ENCODE measurements at regions not wholly inside any gene's neighbourhood (a gene's known extent, or its start where the extent isn't known, plus 50 kb on each side); places are given as distances from the start of the nearest gene placed in this dataset.
"Not testable (repeated sequence)": the region's sequence is repeated elsewhere in the genome, so short reads cannot be mapped to it uniquely, and the experiment has no call there.

- Histone ChIP-seq H3K4me3 (no peak overlapping the region), H3K4me1 (replicated peaks in 1 of 2) (no peaks in the 10 kb centered on the region), H3K27ac (no peak overlapping the region)
- in situ Hi-C loops (cut with MboI; ENCODE audit: low pct_unique_long_range_greater_than_20kb in 2 of 9, low sequenced_read_pairs in 9 of 9, unreplicated experiment in 9 of 9), result no loop called here
- no peak for ATAC-seq (replicated peaks in 6 of 8)
- 17 to 93% (median 78%) methylated on average over 1 to 3 of the region's 3 CpGs; no CpG with 5 or more reads in 1 of the 10 experiments for WGBS, 10 experiments
Measured at GRCh38 chr10:27382176-27382575, 121.9 kb upstream of the RAB18 start.

- WGBS, 10 experiments, result 30 to 94% (median 76%) methylated on average over 1 to 6 of the region's 6 CpGs
- no peak for ATAC-seq (replicated peaks in 6 of 8)
- in situ Hi-C loops (cut with MboI; ENCODE audit: low pct_unique_long_range_greater_than_20kb in 2 of 9, low sequenced_read_pairs in 9 of 9, unreplicated experiment in 9 of 9), result no loop called here
- Histone ChIP-seq H3K4me1 (replicated peaks in 1 of 2) (no peaks in the 10 kb centered on the region), H3K4me3 (no peak overlapping the region), H3K27ac (no peak overlapping the region)
Measured at GRCh38 chr10:27380929-27381358, 123.2 kb upstream of the RAB18 start.

- 67 to 100% (median 90%) methylated on average over 1 to 2 of the region's 2 CpGs; no CpG with 5 or more reads in 4 of the 10 experiments for WGBS, 10 experiments
- H3K27ac ChIP-seq; H3K4me3 ChIP-seq; in situ Hi-C loops (cut with MboI; ENCODE audit: low pct_unique_long_range_greater_than_20kb in 2 of 9, low sequenced_read_pairs in 9 of 9, unreplicated experiment in 9 of 9); ATAC-seq (replicated peaks in 6 of 8); H3K4me1 ChIP-seq (replicated peaks in 1 of 2): not testable (repeated sequence)
Measured at GRCh38 chr10:27379041-27379440, 125.1 kb upstream of the RAB18 start.

GRCh38 chr10:27373566-27374160, 130.4 kb upstream of the RAB18 start:
- WGBS, 10 experiments, result 70 to 100% (median 94%) methylated on average over 1 to 4 of the region's 5 CpGs; no CpG with 5 or more reads in 4 of the 10 experiments
- H3K27ac ChIP-seq, result no peak overlapping the region
- in situ Hi-C loops (cut with MboI; ENCODE audit: low pct_unique_long_range_greater_than_20kb in 2 of 9, low sequenced_read_pairs in 9 of 9, unreplicated experiment in 9 of 9), result no loop called here
- H3K4me3 ChIP-seq, result no peak overlapping the region
- no peak for ATAC-seq (replicated peaks in 6 of 8)
- H3K4me1 ChIP-seq (replicated peaks in 1 of 2), result no peaks in the 10 kb centered on the region

GRCh38 chr10:27372095-27372494, 131.5 kb upstream of the ACBD5 start:
- ATAC-seq (replicated peaks in 6 of 8), result peak in 4 of 8 experiments; percentile 27 to 69 (median 36)
- in situ Hi-C loops (cut with MboI; ENCODE audit: low pct_unique_long_range_greater_than_20kb in 2 of 9, low sequenced_read_pairs in 9 of 9, unreplicated experiment in 9 of 9), result no loop called here
- WGBS, 10 experiments, result 4 to 100% (median 85%) methylated on average over 2 to 5 of the region's 5 CpGs; no CpG with 5 or more reads in 1 of the 10 experiments
- H3K4me3 ChIP-seq, result no peak overlapping the region
- no peak overlapping the region for H3K27ac ChIP-seq
- H3K4me1 ChIP-seq (replicated peaks in 1 of 2), result no peaks in the 10 kb centered on the region

GRCh38 chr10:27371375-27371774, 130.8 kb upstream of the ACBD5 start:
- 60 to 100% (median 91%) methylated on average over 1 to 5 of the region's 5 CpGs; no CpG with 5 or more reads in 3 of the 10 experiments for WGBS, 10 experiments
- ATAC-seq (replicated peaks in 6 of 8); H3K27ac ChIP-seq; H3K4me3 ChIP-seq; H3K4me1 ChIP-seq (replicated peaks in 1 of 2); in situ Hi-C loops (cut with MboI; ENCODE audit: low pct_unique_long_range_greater_than_20kb in 2 of 9, low sequenced_read_pairs in 9 of 9, unreplicated experiment in 9 of 9): not testable (repeated sequence)

- 0 to 100% (median 71%) methylated on average over 1 to 3 of the region's 3 CpGs; no CpG with 5 or more reads in 1 of the 10 experiments for WGBS, 10 experiments
- in situ Hi-C loops (cut with MboI; ENCODE audit: low pct_unique_long_range_greater_than_20kb in 2 of 9, low sequenced_read_pairs in 9 of 9, unreplicated experiment in 9 of 9), result no loop called here
- Histone ChIP-seq H3K4me3 (no peak overlapping the region), H3K27ac (no peak overlapping the region), H3K4me1 (replicated peaks in 1 of 2) (no peaks in the 10 kb centered on the region)
- ATAC-seq (replicated peaks in 6 of 8), result peak in 3 of 8 experiments; percentile 61 to 83 (median 75)
Measured at GRCh38 chr10:27369880-27370279, 129.3 kb upstream of the ACBD5 start.

GRCh38 chr10:27368706-27369105, 128.1 kb upstream of the ACBD5 start:
- H3K27ac ChIP-seq, result no peak overlapping the region
- in situ Hi-C loops (cut with MboI; ENCODE audit: low pct_unique_long_range_greater_than_20kb in 2 of 9, low sequenced_read_pairs in 9 of 9, unreplicated experiment in 9 of 9), result no loop called here
- no peak for ATAC-seq (replicated peaks in 6 of 8)
- no peaks in the 10 kb centered on the region for H3K4me1 ChIP-seq (replicated peaks in 1 of 2)
- 20 to 100% (median 93%) methylated on average over 1 to 10 of the region's 10 CpGs; no CpG with 5 or more reads in 2 of the 10 experiments for WGBS, 10 experiments
- no peak overlapping the region for H3K4me3 ChIP-seq

- ATAC-seq (replicated peaks in 6 of 8), result no peak
- Histone ChIP-seq H3K27ac (no peak overlapping the region), H3K4me3 (no peak overlapping the region), H3K4me1 (replicated peaks in 1 of 2) (no peaks in the 10 kb centered on the region)
- WGBS, 10 experiments, result 33 to 100% (median 47%) methylated on average over 1 of the region's 1 CpG; no CpG with 5 or more reads in 2 of the 10 experiments
- in situ Hi-C loops (cut with MboI; ENCODE audit: low pct_unique_long_range_greater_than_20kb in 2 of 9, low sequenced_read_pairs in 9 of 9, unreplicated experiment in 9 of 9), result no loop called here
Measured at GRCh38 chr10:27366769-27367168, 126.2 kb upstream of the ACBD5 start.

GRCh38 chr10:27364028-27364427, 123.4 kb upstream of the ACBD5 start:
- WGBS, 10 experiments, result 33 to 100% (median 76%) methylated on average over 1 to 8 of the region's 8 CpGs
- Histone ChIP-seq H3K27ac (no peak overlapping the region), H3K4me1 (replicated peaks in 1 of 2) (no peaks in the 10 kb centered on the region), H3K4me3 (no peak overlapping the region)
- in situ Hi-C loops (cut with MboI; ENCODE audit: low pct_unique_long_range_greater_than_20kb in 2 of 9, low sequenced_read_pairs in 9 of 9, unreplicated experiment in 9 of 9), result no loop called here
- ATAC-seq (replicated peaks in 6 of 8), result no peak

- H3K4me1 ChIP-seq (replicated peaks in 1 of 2), result no peaks in the 10 kb centered on the region
- in situ Hi-C loops (cut with MboI; ENCODE audit: low pct_unique_long_range_greater_than_20kb in 2 of 9, low sequenced_read_pairs in 9 of 9, unreplicated experiment in 9 of 9), result no loop called here
- WGBS, 10 experiments, result 0 to 8% (median 0%) methylated on average over 1 to 3 of the region's 3 CpGs; no CpG with 5 or more reads in 2 of the 10 experiments
- no peak overlapping the region for H3K4me3 ChIP-seq
- H3K27ac ChIP-seq, result no peak overlapping the region
- peak; percentile 79 to 97 (median 88) for ATAC-seq (replicated peaks in 6 of 8)
Measured at GRCh38 chr10:27360581-27361172, 120.1 kb upstream of the ACBD5 start.

GRCh38 chr10:27359792-27360355, 119.3 kb upstream of the ACBD5 start:
- peak in 2 of 8 experiments; percentile 42 to 90 for ATAC-seq (replicated peaks in 6 of 8)
- Histone ChIP-seq H3K4me1 (replicated peaks in 1 of 2) (no peaks in the 10 kb centered on the region), H3K4me3 (no peak overlapping the region), H3K27ac (no peak overlapping the region)
- 30 to 100% (median 78%) methylated on average over 1 to 11 of the region's 12 CpGs for WGBS, 10 experiments
- in situ Hi-C loops (cut with MboI; ENCODE audit: low pct_unique_long_range_greater_than_20kb in 2 of 9, low sequenced_read_pairs in 9 of 9, unreplicated experiment in 9 of 9), result loop anchor here in 1 of 9 experiments (10.0 kb wide), 1 partner anchor 465 kb away; no protein-coding TSS in a partner anchor

GRCh38 chr10:27356738-27357137, 116.1 kb upstream of the ACBD5 start:
- WGBS, 10 experiments, result 80 to 100% (median 93%) methylated on average over 1 to 8 of the region's 8 CpGs; no CpG with 5 or more reads in 4 of the 10 experiments
- Histone ChIP-seq H3K4me1 (replicated peaks in 1 of 2) (peaks cover 2 to 8% of the 10 kb centered on the region in 2 donors), H3K27ac (no peak overlapping the region), H3K4me3 (no peak overlapping the region)
- in situ Hi-C loops (cut with MboI; ENCODE audit: low pct_unique_long_range_greater_than_20kb in 2 of 9, low sequenced_read_pairs in 9 of 9, unreplicated experiment in 9 of 9), result loop anchor here in 1 of 9 experiments (10.0 kb wide), 1 partner anchor 462 kb away; no protein-coding TSS in a partner anchor
- no peak for ATAC-seq (replicated peaks in 6 of 8)
